Activated CD4-positive, alpha-beta T cell treated with anti-CD3 and anti-CD28 coated beads, Interleukin-2, amount 50 U/mL, for 24 hours (primary cell): ENCODE measurements at regions not wholly inside any gene's neighbourhood (a gene's known extent, or its start where the extent isn't known, plus 50 kb on each side); places are given as distances from the start of the nearest gene placed in this dataset.

Experiments used
- DNase-seq, 2 donors: peaks; one replicate each; pipeline ENCODE4 v3.0.0-alpha.2; 2020; ENCODE audit warnings: low read depth in 1 of 2, low spot score in 1 of 2

- no peak for DNase-seq
Observed at GRCh38 chr2:76464310-76464709, 753.6 kb upstream of the GCFC2 start.

- no peak for DNase-seq
Observed at GRCh38 chr2:76461431-76461830, 750.7 kb upstream of the GCFC2 start.

- no peak for DNase-seq
Observed at GRCh38 chr2:76455910-76456309, 745.2 kb upstream of the GCFC2 start.

- DNase-seq: no peak
Observed at GRCh38 chr2:76450024-76450475, 739.3 kb upstream of the GCFC2 start.

GRCh38 chr2:76448956-76449355 lies 738.2 kb upstream of the GCFC2 start:
- DNase-seq: no peak

- no peak for DNase-seq
Observed at GRCh38 chr2:76447294-76447693, 736.6 kb upstream of the GCFC2 start.

- no peak for DNase-seq
Observed at GRCh38 chr2:76446872-76447271, 736.2 kb upstream of the GCFC2 start.

GRCh38 chr2:76445880-76446279 lies 735.2 kb upstream of the GCFC2 start:
- DNase-seq: no peak

- no peak for DNase-seq
Observed at GRCh38 chr2:76444732-76445131, 734.0 kb upstream of the GCFC2 start.

- no peak for DNase-seq
Observed at GRCh38 chr2:76437564-76437963, 726.8 kb upstream of the GCFC2 start.

- DNase-seq: no peak
Observed at GRCh38 chr2:76429374-76429773, 718.7 kb upstream of the GCFC2 start.

GRCh38 chr2:76427452-76427851 lies 716.7 kb upstream of the GCFC2 start:
- DNase-seq: no peak

- DNase-seq: no peak
Observed at GRCh38 chr2:76415821-76416220, 705.1 kb upstream of the GCFC2 start.

- DNase-seq: no peak
Observed at GRCh38 chr2:76413436-76413835, 702.7 kb upstream of the GCFC2 start.

GRCh38 chr2:76406134-76406855 lies 695.6 kb upstream of the GCFC2 start:
- DNase-seq: no peak

- no peak for DNase-seq
Observed at GRCh38 chr2:76393356-76393755, 682.6 kb upstream of the GCFC2 start.

- DNase-seq: no peak
Observed at GRCh38 chr2:76391678-76392077, 681.0 kb upstream of the GCFC2 start.

GRCh38 chr2:76387294-76387693 lies 676.6 kb upstream of the GCFC2 start:
- DNase-seq: no peak

- no peak for DNase-seq
Observed at GRCh38 chr2:76385943-76386342, 675.2 kb upstream of the GCFC2 start.

GRCh38 chr2:76381624-76382023 lies 670.9 kb upstream of the GCFC2 start:
- DNase-seq: no peak

GRCh38 chr2:76378140-76378539 lies 667.4 kb upstream of the GCFC2 start:
- no peak for DNase-seq

GRCh38 chr2:76341439-76341838 lies 630.7 kb upstream of the GCFC2 start:
- DNase-seq: no peak

- DNase-seq: no peak
Observed at GRCh38 chr2:76332871-76333270, 622.2 kb upstream of the GCFC2 start.
